Testis (tissue), 2 donors: ENCODE measurements at regions not wholly inside any gene's neighbourhood (a gene's known extent, or its start where the extent isn't known, plus 50 kb on each side); places are given as distances from the start of the nearest gene placed in this dataset.

Experiments
- DNase-seq: peaks from one replicate; pipeline ENCODE4 v3.0.0-alpha.2; 2019
- H3K27ac ChIP-seq, 2 donors: fragments of 200-600 bp; sonication (generic); one replicate each; pipeline ENCODE4 v1.5.1; 2019
- H3K27me3 ChIP-seq: fragments of 200-600 bp; sonication (generic); one replicate; pipeline ENCODE4 v1.5.1; 2019
- H3K36me3 ChIP-seq: fragments of 200-600 bp; sonication (generic); one replicate; pipeline ENCODE4 v1.5.1; 2017; ENCODE audit warnings: low read depth; ENCODE audit errors: missing control alignments
- H3K4me1 ChIP-seq: fragments of 200-600 bp; sonication (generic); one replicate; pipeline ENCODE4 v1.5.1; 2019
- H3K4me3 ChIP-seq, 2 donors: fragments of 200-600 bp; sonication (generic); one replicate each; pipeline ENCODE4 v1.5.1; 2017 to 2019
- H3K9me3 ChIP-seq: fragments of 200-600 bp; sonication (generic); one replicate; pipeline ENCODE4 v1.5.1; 2017
- CTCF ChIP-seq, 3 experiments: fragments of 450-650 bp in 2 of 3; fragments of 200-600 bp in 1 of 3; sonication (generic) in 1 of 3; IDR thresholded peaks; one replicate each; pipeline ENCODE4 v1.5.1; 2016 to 2019; ENCODE audit warnings: antibody characterized with exemption in 3 of 3, mild to moderate bottlenecking in 2 of 3, moderate library complexity in 1 of 3
- POLR2A ChIP-seq: fragments of 450-650 bp; IDR thresholded peaks from one replicate; pipeline ENCODE4 v1.6.1; 2017; ENCODE audit warnings: antibody characterized with exemption, mild to moderate bottlenecking, moderate library complexity
- WGBS, 2 donors: methylation state at CpG; one replicate each; pipeline ENCODE4 v1.1.5; 2018; 5-methylcytosine and 5-hydroxymethylcytosine counted together
- intact Hi-C: fragments of 100-400 bp; cut with DNase I; formaldehyde crosslinking; loops from one replicate; pipeline ENCODE4 v1.15.1; 2023; ENCODE audit warnings: low total_unique reads

- H3K27me3 ChIP-seq: no peaks in the 10 kb centered on the region
- no peak overlapping the region for H3K4me3 ChIP-seq
- H3K4me1 ChIP-seq: no peaks in the 10 kb centered on the region
- DNase-seq: no peak
- H3K9me3 ChIP-seq: no peaks in the 10 kb centered on the region
- TF ChIP-seq POLR2A: no peak
- TF ChIP-seq CTCF (IDR thresholded peaks at IDR 0.05): no peak
- no peak overlapping the region for H3K27ac ChIP-seq
- intact Hi-C loops: loop anchor here (10.0 kb wide), 1 partner anchor 364 kb away; no protein-coding TSS in a partner anchor
- H3K36me3 ChIP-seq: no peaks in the 10 kb centered on the region
- WGBS, 2 donors: 54 to 55% methylated on average over 16 of the region's 16 CpGs
Measured at GRCh38 chr15:66941108-66941711, 124.2 kb upstream of the SMAD3 start.

- Histone ChIP-seq H3K4me1 (no peaks in the 10 kb centered on the region), H3K4me3 (no peak overlapping the region), H3K9me3 (no peaks in the 10 kb centered on the region), H3K36me3 (no peaks in the 10 kb centered on the region), H3K27me3 (no peaks in the 10 kb centered on the region), H3K27ac (no peak overlapping the region)
- no peak for TF ChIP-seq POLR2A
- no peak for TF ChIP-seq CTCF (IDR thresholded peaks at IDR 0.05)
- no peak for DNase-seq
- WGBS, 2 donors: 83 to 90% methylated on average over 3 of the region's 3 CpGs
- intact Hi-C loops: loop anchor here (10.0 kb wide), 1 partner anchor 363 kb away; no protein-coding TSS in a partner anchor
Measured at GRCh38 chr15:66941791-66942190, 123.6 kb upstream of the SMAD3 start.

- DNase-seq: no peak
- WGBS, 2 donors: 87 to 95% methylated on average over 11 of the region's 11 CpGs
- TF ChIP-seq POLR2A: no peak
- H3K9me3 ChIP-seq: no peaks in the 10 kb centered on the region
- intact Hi-C loops: loop anchor here (10.0 kb wide), 1 partner anchor 362 kb away; no protein-coding TSS in a partner anchor
- no peaks in the 10 kb centered on the region for H3K4me1 ChIP-seq
- H3K4me3 ChIP-seq: no peak overlapping the region
- H3K36me3 ChIP-seq: no peaks in the 10 kb centered on the region
- no peaks in the 10 kb centered on the region for H3K27me3 ChIP-seq
- no peak overlapping the region for H3K27ac ChIP-seq
Measured at GRCh38 chr15:66942649-66943390, 122.6 kb upstream of the SMAD3 start.

- H3K4me3 ChIP-seq: no peak overlapping the region
- DNase-seq: no peak
- no peaks in the 10 kb centered on the region for H3K4me1 ChIP-seq
- no peaks in the 10 kb centered on the region for H3K9me3 ChIP-seq
- TF ChIP-seq CTCF (IDR thresholded peaks at IDR 0.05) (no peak), POLR2A (no peak)
- 90 to 94% methylated on average over 5 to 10 of the region's 10 CpGs for WGBS, 2 donors
- no peaks in the 10 kb centered on the region for H3K36me3 ChIP-seq
- no peak overlapping the region for H3K27ac ChIP-seq
- H3K27me3 ChIP-seq: no peaks in the 10 kb centered on the region
- intact Hi-C loops: loop anchor here (10.0 kb wide), 1 partner anchor 361 kb away; no protein-coding TSS in a partner anchor
Measured at GRCh38 chr15:66943456-66944095, 121.8 kb upstream of the SMAD3 start.

GRCh38 chr15:66944121-66944520 lies 121.3 kb upstream of the SMAD3 start:
- WGBS, 2 donors: 91 to 92% methylated on average over 10 to 14 of the region's 14 CpGs
- TF ChIP-seq CTCF (IDR thresholded peaks at IDR 0.05) (no peak), POLR2A (no peak)
- DNase-seq: no peak
- Histone ChIP-seq H3K27me3 (no peaks in the 10 kb centered on the region), H3K36me3 (no peaks in the 10 kb centered on the region), H3K9me3 (no peaks in the 10 kb centered on the region), H3K4me3 (no peak overlapping the region), H3K4me1 (no peaks in the 10 kb centered on the region), H3K27ac (no peak overlapping the region)
- intact Hi-C loops: loop anchor here (10.0 kb wide), 1 partner anchor 361 kb away; no protein-coding TSS in a partner anchor
